ENCODE measurements at regions not wholly inside any gene's neighbourhood (a gene's known extent, or its start where the extent isn't known, plus 50 kb on each side); places are given as distances from the start of the nearest gene placed in this dataset.

DNA sequence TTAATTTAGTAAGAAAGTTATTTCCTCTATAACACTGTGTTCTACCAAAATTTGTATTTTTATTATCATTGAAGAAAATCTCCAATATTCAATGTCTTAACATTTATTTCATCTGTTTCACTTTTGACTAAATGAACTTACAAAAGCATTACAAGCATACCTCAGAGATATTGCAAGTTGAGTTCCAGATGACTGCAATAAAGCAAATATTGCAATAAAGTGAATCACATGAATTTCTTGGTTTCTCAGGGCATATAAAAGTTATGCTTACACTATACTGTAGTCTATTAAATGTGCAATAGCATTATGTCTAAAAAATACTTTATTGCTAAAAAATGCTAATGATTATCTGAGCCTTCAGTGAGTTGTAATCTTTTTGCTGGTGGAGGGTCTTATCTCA is 78.3 kb downstream of the TTC32 start:
- Mint-ChIP-seq H3K27ac (no peak overlapping the region), H3K9me3 (no peaks in the 10 kb centered on the region), H3K4me1 (ENCODE audit: low read depth) (no peaks in the 10 kb centered on the region), H3K4me3 (ENCODE audit: low read depth) (no peak overlapping the region), H3K36me3 (ENCODE audit: low read depth) (no peaks in the 10 kb centered on the region), H3K27me3 (ENCODE audit: low read depth) (peaks cover 20% of the 10 kb centered on the region)
- intact Hi-C loops (cut with micrococcal nuclease), result no loop called here
- no peak for DNase-seq (ENCODE audit: low spot score)

DNA sequence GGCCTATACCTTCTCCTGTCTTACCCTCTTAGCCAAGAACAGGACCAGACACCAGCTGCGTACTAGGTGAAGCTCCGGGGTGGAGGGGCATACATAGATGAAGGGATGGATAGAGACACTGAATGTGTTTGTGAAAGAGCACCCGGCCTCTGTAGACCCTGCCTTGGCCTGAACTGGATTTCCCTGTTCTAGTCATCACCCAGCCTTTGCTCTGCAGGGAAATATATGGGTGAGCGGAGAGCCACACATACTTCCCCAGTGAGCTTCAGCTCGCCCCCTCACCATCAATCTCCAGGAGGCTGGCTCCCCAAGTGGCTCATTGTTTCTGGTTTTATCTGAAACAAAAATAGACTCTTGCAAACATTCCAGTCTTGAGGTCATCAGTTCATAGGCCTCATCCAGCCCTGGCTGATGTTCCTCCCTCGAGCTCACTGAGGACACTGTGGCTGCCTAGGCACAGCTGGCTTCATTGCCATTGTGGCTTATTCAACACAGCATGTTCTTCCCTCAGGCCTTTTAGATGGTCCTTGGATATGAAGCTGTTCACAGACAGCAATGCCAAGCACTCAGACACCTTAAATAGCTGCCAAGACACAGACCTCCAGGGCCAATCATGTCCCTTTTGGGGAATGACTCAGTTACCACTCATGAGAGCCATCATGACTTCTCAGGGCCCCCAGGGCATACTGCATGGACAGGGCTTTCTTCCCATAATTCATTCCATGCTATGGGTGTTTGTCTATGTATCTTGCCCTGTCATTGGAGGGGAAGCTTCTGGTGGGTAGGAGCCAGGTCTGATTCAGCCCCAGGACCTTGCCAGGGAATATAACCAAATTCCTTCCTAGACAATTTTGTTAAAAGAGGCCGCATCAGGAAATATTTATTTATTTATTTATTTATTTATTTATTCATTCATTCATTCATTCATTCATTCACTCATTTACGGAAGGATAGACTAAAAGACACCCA is 82.4 kb downstream of the TTC32 start:
- H3K4me1 Mint-ChIP-seq (ENCODE audit: low read depth), result no peaks in the 10 kb centered on the region
- no peak overlapping the region for H3K27ac Mint-ChIP-seq
- intact Hi-C loops (cut with micrococcal nuclease), result no loop called here
- no peaks in the 10 kb centered on the region for H3K9me3 Mint-ChIP-seq
- no peak overlapping the region for H3K4me3 Mint-ChIP-seq (ENCODE audit: low read depth)
- H3K27me3 Mint-ChIP-seq (ENCODE audit: low read depth), result peaks cover 7% of the 10 kb centered on the region
- no peak for DNase-seq (ENCODE audit: low spot score)
- H3K36me3 Mint-ChIP-seq (ENCODE audit: low read depth), result no peaks in the 10 kb centered on the region

DNA sequence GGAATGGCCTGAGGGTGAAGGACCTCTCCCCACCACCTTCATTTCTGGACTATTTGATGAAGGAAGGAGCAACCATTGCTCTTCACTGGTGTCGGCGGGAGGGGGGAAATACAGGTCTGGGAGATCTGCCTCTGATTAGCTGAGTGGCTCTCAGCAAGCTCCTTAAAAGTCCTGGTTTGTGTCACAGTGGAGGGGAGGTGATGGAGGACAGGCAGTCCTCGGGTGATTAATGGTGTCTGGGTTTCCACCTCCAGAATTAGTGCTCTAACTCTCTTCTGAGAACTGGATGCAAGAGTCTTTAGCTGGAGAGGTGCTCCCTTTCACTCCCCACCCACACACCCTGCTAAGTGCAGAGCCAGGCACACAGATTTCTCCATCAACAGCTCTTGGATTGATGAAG is 83.2 kb downstream of the TTC32 start:
- H3K36me3 Mint-ChIP-seq (ENCODE audit: low read depth), result no peaks in the 10 kb centered on the region
- no peak overlapping the region for H3K4me3 Mint-ChIP-seq (ENCODE audit: low read depth)
- H3K4me1 Mint-ChIP-seq (ENCODE audit: low read depth), result no peaks in the 10 kb centered on the region
- DNase-seq (ENCODE audit: low spot score), result no peak
- H3K27me3 Mint-ChIP-seq (ENCODE audit: low read depth), result peaks cover under 1% of the 10 kb centered on the region
- H3K27ac Mint-ChIP-seq, result no peak overlapping the region
- H3K9me3 Mint-ChIP-seq, result no peaks in the 10 kb centered on the region
- intact Hi-C loops (cut with micrococcal nuclease), result no loop called here

DNA sequence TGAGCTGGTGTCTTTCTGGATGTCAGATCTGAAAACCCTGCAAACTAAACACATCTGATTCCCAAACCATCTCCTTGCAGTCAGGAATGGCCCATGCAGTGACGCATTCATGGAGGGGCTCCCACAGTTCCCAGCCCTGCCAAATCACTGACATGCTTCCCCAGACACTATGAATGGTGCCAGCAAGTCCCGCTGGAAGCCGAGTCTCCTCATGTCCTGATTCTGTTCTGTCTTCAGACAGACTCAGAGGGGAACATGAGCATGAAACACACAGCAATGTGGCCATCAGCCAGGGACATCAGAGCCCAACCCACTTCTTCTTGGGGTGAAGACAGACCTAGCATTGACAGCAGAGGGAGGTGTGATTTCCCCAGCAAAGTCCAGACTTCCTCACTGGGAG is 83.7 kb downstream of the TTC32 start:
- no peaks in the 10 kb centered on the region for H3K27me3 Mint-ChIP-seq (ENCODE audit: low read depth)

DNA sequence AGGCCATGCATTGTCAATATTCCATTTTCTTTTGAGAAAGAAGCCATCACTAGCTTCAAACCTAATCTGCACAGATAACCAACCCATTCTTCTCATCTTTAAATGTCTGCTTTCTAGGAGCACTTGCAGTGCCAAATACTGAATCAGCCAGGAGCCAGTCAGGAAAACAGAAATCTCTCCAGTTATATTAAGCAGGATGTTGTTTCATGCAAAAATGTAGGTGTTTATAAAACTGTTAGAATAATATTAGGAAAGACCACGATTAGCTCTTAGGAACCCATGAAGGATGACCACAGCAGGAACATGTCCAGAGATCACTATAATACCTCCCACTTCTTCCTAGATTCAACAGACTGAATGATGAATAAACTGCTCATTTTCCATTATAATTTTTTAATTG is 86.0 kb downstream of the TTC32 start:
- H3K4me3 Mint-ChIP-seq (ENCODE audit: low read depth), result no peak overlapping the region
- H3K36me3 Mint-ChIP-seq (ENCODE audit: low read depth), result no peaks in the 10 kb centered on the region
- intact Hi-C loops (cut with micrococcal nuclease), result no loop called here
- DNase-seq (ENCODE audit: low spot score), result no peak
- no peaks in the 10 kb centered on the region for H3K27me3 Mint-ChIP-seq (ENCODE audit: low read depth)
- H3K9me3 Mint-ChIP-seq, result no peaks in the 10 kb centered on the region
- H3K27ac Mint-ChIP-seq, result no peak overlapping the region
- no peaks in the 10 kb centered on the region for H3K4me1 Mint-ChIP-seq (ENCODE audit: low read depth)

More for the DNA sequence above, 83.7 kb downstream of the TTC32 start:
- Mint-ChIP-seq H3K27ac (no peak overlapping the region), H3K4me3 (ENCODE audit: low read depth) (no peak overlapping the region), H3K9me3 (no peaks in the 10 kb centered on the region), H3K4me1 (ENCODE audit: low read depth) (no peaks in the 10 kb centered on the region), H3K36me3 (ENCODE audit: low read depth) (no peaks in the 10 kb centered on the region)
- no peak for DNase-seq (ENCODE audit: low spot score)
- intact Hi-C loops (cut with micrococcal nuclease), result no loop called here

DNA sequence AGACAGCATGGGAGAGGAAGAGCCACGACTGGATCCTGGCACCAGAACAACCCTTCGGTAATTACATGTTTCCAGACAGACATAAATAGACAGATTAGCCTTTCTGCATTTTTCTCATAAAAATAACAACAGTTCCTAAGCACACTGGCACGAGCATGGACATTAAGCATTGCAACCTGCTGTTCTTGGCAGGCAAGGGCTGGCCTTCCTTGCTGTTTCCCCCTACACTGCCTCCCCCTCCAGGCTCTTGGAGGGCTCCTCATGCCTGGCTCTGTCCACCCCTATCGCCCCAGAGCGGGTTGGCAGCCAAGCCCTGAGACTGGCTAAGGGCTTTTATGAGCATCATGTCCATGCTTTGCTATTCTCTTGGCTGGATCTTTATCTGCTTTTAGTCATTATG is 89.6 kb downstream of the TTC32 start:
- DNase-seq (ENCODE audit: low spot score), result no peak
- H3K36me3 Mint-ChIP-seq (ENCODE audit: low read depth), result no peaks in the 10 kb centered on the region
- H3K27me3 Mint-ChIP-seq (ENCODE audit: low read depth), result no peaks in the 10 kb centered on the region
- no peaks in the 10 kb centered on the region for H3K9me3 Mint-ChIP-seq
- intact Hi-C loops (cut with micrococcal nuclease), result no loop called here
- no peaks in the 10 kb centered on the region for H3K4me1 Mint-ChIP-seq (ENCODE audit: low read depth)
- no peak overlapping the region for H3K27ac Mint-ChIP-seq
- H3K4me3 Mint-ChIP-seq (ENCODE audit: low read depth), result no peak overlapping the region

DNA sequence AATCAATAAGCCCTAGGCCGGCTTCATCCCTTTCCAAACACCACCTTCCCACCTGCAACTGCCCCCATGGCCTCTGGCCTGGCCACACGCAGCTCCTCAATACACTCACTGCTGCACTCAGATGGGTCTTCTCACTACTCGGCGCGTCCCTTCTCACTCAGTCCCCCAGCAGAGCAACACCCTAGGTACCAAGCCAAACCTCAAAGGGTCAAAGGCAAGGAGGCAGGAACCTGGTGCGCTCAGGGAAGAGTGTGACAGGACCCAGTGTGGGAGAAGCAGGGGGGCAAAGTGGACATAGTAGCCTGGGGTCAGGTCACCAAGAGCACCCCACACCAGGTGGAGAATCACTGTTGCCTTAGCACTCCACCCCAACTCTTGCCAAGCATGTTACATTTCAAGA is 90.6 kb downstream of the TTC32 start:
- intact Hi-C loops (cut with micrococcal nuclease), result no loop called here
- Mint-ChIP-seq H3K27ac (no peak overlapping the region), H3K4me1 (ENCODE audit: low read depth) (no peaks in the 10 kb centered on the region), H3K4me3 (ENCODE audit: low read depth) (no peak overlapping the region), H3K36me3 (ENCODE audit: low read depth) (no peaks in the 10 kb centered on the region), H3K9me3 (no peaks in the 10 kb centered on the region), H3K27me3 (ENCODE audit: low read depth) (no peaks in the 10 kb centered on the region)
- no peak for DNase-seq (ENCODE audit: low spot score)

DNA sequence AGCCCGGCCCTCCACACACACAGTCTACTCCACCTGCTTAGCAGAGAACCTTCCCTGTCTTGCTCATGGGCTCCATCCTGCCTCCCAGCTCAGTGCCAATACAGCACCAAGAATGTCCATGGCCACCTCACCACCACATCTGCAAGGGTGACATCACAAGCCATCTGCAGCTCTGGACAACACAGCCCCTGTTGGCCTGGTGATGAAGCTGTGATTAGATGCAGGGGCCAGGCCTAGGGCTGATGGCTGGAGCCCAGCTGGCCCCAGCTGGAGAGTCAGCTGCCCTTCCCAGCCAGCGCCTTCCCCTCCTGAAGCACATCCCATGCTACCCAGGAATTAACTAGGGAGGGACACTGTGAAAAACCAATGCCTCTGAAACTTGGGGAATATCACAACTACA is 91.1 kb downstream of the TTC32 start:
- no peak for DNase-seq (ENCODE audit: low spot score)
- no peak overlapping the region for H3K4me3 Mint-ChIP-seq (ENCODE audit: low read depth)
- H3K9me3 Mint-ChIP-seq, result no peaks in the 10 kb centered on the region
- H3K4me1 Mint-ChIP-seq (ENCODE audit: low read depth), result no peaks in the 10 kb centered on the region
- H3K36me3 Mint-ChIP-seq (ENCODE audit: low read depth), result no peaks in the 10 kb centered on the region
- no peaks in the 10 kb centered on the region for H3K27me3 Mint-ChIP-seq (ENCODE audit: low read depth)
- H3K27ac Mint-ChIP-seq, result no peak overlapping the region
- intact Hi-C loops (cut with micrococcal nuclease), result no loop called here

DNA sequence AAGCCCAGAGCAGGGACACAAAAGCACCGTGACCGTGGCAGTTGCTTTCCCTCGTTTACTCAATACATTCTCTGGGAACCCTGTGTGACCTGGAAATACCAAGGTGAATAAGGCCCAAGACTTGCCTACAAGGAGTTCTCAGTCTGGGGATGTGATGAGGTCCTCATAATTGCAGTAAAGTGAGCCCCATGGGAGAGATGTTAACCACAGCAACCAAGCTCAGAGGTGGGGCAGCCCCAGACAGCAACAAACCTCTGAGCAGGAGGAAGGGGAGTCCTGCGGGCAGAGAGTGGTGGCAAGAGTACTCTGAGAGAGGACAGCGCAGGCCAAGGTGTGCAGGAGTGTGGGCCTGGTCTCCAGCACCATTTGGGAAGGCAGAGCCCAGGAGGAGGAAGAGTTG is 91.6 kb downstream of the TTC32 start:
- H3K27ac Mint-ChIP-seq, result no peak overlapping the region
- no peaks in the 10 kb centered on the region for H3K9me3 Mint-ChIP-seq
- H3K4me3 Mint-ChIP-seq (ENCODE audit: low read depth), result no peak overlapping the region
- DNase-seq (ENCODE audit: low spot score), result no peak
- H3K36me3 Mint-ChIP-seq (ENCODE audit: low read depth), result no peaks in the 10 kb centered on the region
- H3K27me3 Mint-ChIP-seq (ENCODE audit: low read depth), result no peaks in the 10 kb centered on the region
- H3K4me1 Mint-ChIP-seq (ENCODE audit: low read depth), result no peaks in the 10 kb centered on the region
- intact Hi-C loops (cut with micrococcal nuclease), result no loop called here

DNA sequence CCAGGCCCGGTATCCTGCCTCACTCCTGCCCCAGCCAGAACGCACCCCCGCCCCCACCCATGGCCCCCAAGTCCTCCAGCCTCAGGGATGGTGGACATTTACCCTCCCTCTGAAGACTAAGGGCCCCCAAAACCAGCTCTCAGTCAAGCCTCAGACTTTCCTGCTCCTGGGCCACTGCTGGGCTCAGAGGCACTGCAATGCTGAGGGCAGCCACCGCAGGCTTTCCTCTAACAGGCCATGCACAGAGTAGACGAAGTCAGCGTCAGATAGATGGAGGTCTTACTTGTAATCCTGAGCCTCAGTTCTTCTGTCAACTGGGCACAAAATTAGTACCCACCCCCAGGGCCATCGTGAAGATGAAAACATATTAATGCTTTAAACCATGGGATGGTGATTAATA is 92.6 kb downstream of the TTC32 start:
- Mint-ChIP-seq H3K27me3 (ENCODE audit: low read depth) (no peaks in the 10 kb centered on the region), H3K36me3 (ENCODE audit: low read depth) (no peaks in the 10 kb centered on the region), H3K27ac (no peak overlapping the region), H3K4me3 (ENCODE audit: low read depth) (no peak overlapping the region), H3K9me3 (no peaks in the 10 kb centered on the region), H3K4me1 (ENCODE audit: low read depth) (no peaks in the 10 kb centered on the region)
- DNase-seq (ENCODE audit: low spot score), result no peak
- intact Hi-C loops (cut with micrococcal nuclease), result no loop called here

DNA sequence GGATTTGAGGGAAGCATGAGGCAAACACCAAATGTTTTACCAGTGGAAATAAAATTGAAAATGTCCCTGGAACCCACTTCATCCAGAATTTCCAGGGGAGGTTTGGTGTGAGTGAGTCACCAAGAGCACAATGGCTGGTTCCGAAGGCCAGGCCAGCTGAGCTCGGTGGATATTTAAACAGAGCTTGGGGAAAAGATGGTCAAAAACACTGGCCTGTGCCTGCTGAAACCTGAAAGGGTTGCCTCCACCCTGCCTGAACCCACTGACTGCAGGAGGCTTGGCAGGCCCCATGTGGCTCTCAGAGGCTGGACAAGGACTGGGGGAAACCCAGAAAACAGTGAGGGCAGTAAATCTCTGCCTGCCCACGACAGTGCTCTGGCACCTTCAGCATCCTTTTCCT is 93.9 kb downstream of the TTC32 start:
- intact Hi-C loops (cut with micrococcal nuclease), result no loop called here
- Mint-ChIP-seq H3K27me3 (ENCODE audit: low read depth) (peaks cover 2% of the 10 kb centered on the region), H3K4me1 (ENCODE audit: low read depth) (no peaks in the 10 kb centered on the region), H3K4me3 (ENCODE audit: low read depth) (no peak overlapping the region), H3K9me3 (no peaks in the 10 kb centered on the region), H3K27ac (no peak overlapping the region), H3K36me3 (ENCODE audit: low read depth) (no peaks in the 10 kb centered on the region)
- no peak for DNase-seq (ENCODE audit: low spot score)

DNA sequence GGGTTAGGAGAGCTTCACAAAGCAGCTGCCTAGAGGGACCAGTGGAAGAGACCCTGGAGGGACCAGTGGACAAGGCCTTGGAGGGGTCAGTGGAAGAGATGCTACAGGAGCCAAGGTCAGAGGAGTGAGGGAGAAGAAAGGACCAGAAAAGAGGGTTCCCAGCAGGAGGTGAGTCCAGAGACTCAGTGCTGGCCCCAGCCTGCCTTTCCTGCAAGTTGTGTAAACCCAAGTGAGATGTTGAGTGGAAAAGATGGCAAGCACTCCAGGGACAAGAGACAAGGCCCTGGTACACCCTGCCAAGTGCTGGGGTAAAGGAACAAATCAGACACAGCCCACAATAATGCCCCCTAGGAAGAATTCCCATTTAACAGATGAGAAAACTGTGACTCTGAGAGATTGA is 94.4 kb downstream of the TTC32 start:
- H3K27me3 Mint-ChIP-seq (ENCODE audit: low read depth), result peaks cover 2% of the 10 kb centered on the region
- intact Hi-C loops (cut with micrococcal nuclease), result no loop called here
- H3K4me1 Mint-ChIP-seq (ENCODE audit: low read depth), result no peaks in the 10 kb centered on the region
- no peaks in the 10 kb centered on the region for H3K9me3 Mint-ChIP-seq
- no peak overlapping the region for H3K27ac Mint-ChIP-seq
- no peak overlapping the region for H3K4me3 Mint-ChIP-seq (ENCODE audit: low read depth)
- H3K36me3 Mint-ChIP-seq (ENCODE audit: low read depth), result no peaks in the 10 kb centered on the region
- DNase-seq (ENCODE audit: low spot score), result no peak

DNA sequence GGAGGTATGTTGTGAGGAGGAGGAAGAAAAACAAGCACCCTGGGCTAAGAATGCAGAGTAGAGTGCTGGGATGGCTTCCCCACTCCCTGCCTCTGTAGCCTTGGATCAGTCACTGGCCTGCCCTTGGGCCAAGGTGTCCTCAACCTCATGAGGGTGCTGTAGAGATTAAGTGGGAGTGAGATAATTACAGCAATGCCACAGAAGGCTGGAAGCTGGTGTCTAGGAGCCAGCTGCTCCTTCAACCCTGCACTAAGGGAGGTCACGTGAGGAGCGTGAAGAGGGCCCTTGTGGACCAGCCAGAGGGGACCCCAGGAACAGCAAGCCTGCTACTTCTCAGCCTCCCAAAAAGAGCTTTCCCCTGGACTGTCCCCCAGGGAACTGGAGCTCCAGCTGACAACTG is 95.2 kb downstream of the TTC32 start:
- intact Hi-C loops (cut with micrococcal nuclease), result no loop called here
- no peak overlapping the region for H3K27ac Mint-ChIP-seq
- no peak for DNase-seq (ENCODE audit: low spot score)
- no peaks in the 10 kb centered on the region for H3K9me3 Mint-ChIP-seq
- H3K27me3 Mint-ChIP-seq (ENCODE audit: low read depth), result peaks cover 2% of the 10 kb centered on the region
- no peaks in the 10 kb centered on the region for H3K36me3 Mint-ChIP-seq (ENCODE audit: low read depth)
- H3K4me3 Mint-ChIP-seq (ENCODE audit: low read depth), result no peak overlapping the region
- no peaks in the 10 kb centered on the region for H3K4me1 Mint-ChIP-seq (ENCODE audit: low read depth)

Measured in activated T-helper 2 cell treated with anti-CD3 and anti-CD28 coated beads, Interferon-gamma antibody, Interleukin-2, Interleukin-4, amounts not matched to agents 10 μg/mL and 5 μg/mL and 100 μg/mL, durations not matched to agents 14 hours and 24 hours and 36 hours (primary cell).